Heart left ventricle (tissue), 13 donors: ENCODE measurements at regions not wholly inside any gene's neighbourhood (a gene's known extent, or its start where the extent isn't known, plus 50 kb on each side); places are given as distances from the start of the nearest gene placed in this dataset.

ENCODE experiments used
- CTCF ChIP-seq, 12 donors: fragments of 200-600 bp; sonication (generic) in 4 of 12; IDR thresholded peaks; one replicate each; pipeline versions ENCODE4 v1.5.0 to v1.8.0; 2018 to 2022; ENCODE audit warnings: antibody characterized with exemption in 12 of 12, mild to moderate bottlenecking in 5 of 12
- POLR2A ChIP-seq, 2 donors: fragments of 450-650 bp; IDR thresholded peaks; one replicate each; pipeline ENCODE4 v1.6.1; 2017; ENCODE audit warnings: antibody characterized with exemption in 2 of 2, mild to moderate bottlenecking in 2 of 2, moderate library complexity in 2 of 2
- donor health status: ischemic (EF 13 %, LVEDD 7.1; RV severe dilation, severe dysfunction).
- donor health status: DM: no; HTN: yes; CAD: no.
- donor health status: DM: no; HTN: no; CAD: no.
- donor health status: ischemic (EF 25% LVEDD 6.9; RV normal size, moderate dysfunction).
- donor health status: ischemic (EF 25% LVEDD 5.7; RV mildly dilated, moderate dysfunction).
- donor health status: ischemic (EF 35%, LVEDD 5.7; RV mildly dilated, moderate dysfunction).
- donor health status: nonischemic (EF 11% LVEDD 7.7; RV severe dilation, severe dysfunction).
- donor health status: DM: yes; HTN: yes; CAD: no.
- donor health status: PGD.
- donor health status: ischemic (EF 29% LVEDD 5.4; RV normal size, mild dysfunction).
- donor health status: nonischemic (EF 23%, LVEDD 6.1; RV moderate dilation, normal function).

GRCh38 chr5:96140084-96140483 is 178.4 kb upstream of the ELL2 start:
- TF ChIP-seq CTCF (IDR thresholded peaks at IDR 0.05) (no peak), POLR2A (IDR thresholded peaks at IDR 0.05) (no peak)
